Fibroblast of gingiva (primary cell): ENCODE measurements at regions not wholly inside any gene's neighbourhood (a gene's known extent, or its start where the extent isn't known, plus 50 kb on each side); places are given as distances from the start of the nearest gene placed in this dataset.
"Not testable (repeated sequence)": the region's sequence is repeated elsewhere in the genome, so short reads cannot be mapped to it uniquely, and the experiment has no call there.

Experiments
- DNase-seq: peaks from one replicate; pipeline ENCODE4 v3.0.0-alpha.2; 2011; ENCODE audit warnings: low read depth

- DNase-seq: no peak
Observed at GRCh38 chr3:151552589-151552988, 91.7 kb upstream of the IGSF10 start.

GRCh38 chr3:151550642-151551041 lies 89.8 kb upstream of the IGSF10 start:
- no peak for DNase-seq

GRCh38 chr3:151550025-151550618 lies 89.3 kb upstream of the IGSF10 start:
- DNase-seq: no peak

- no peak for DNase-seq
Observed at GRCh38 chr3:151548195-151548594, 87.3 kb upstream of the IGSF10 start.

- no peak for DNase-seq
Observed at GRCh38 chr3:151544164-151544548, 83.3 kb upstream of the IGSF10 start.

GRCh38 chr3:151541178-151541577 lies 80.3 kb upstream of the IGSF10 start:
- DNase-seq: no peak

GRCh38 chr3:151539599-151539998 lies 78.7 kb upstream of the IGSF10 start:
- no peak for DNase-seq

GRCh38 chr3:151538456-151539393 lies 77.9 kb upstream of the IGSF10 start:
- peak; percentile 69 for DNase-seq

GRCh38 chr3:151537726-151538125 lies 76.9 kb upstream of the IGSF10 start:
- DNase-seq: peak; percentile 27

GRCh38 chr3:151526757-151527156 lies 65.9 kb upstream of the IGSF10 start:
- no peak for DNase-seq

GRCh38 chr3:151520105-151520504 lies 59.2 kb upstream of the IGSF10 start:
- DNase-seq: no peak

- not testable (repeated sequence) for DNase-seq
Observed at GRCh38 chr3:151511433-151511832, 50.6 kb upstream of the IGSF10 start.
